ENCODE measurements at regions not wholly inside any gene's neighbourhood (a gene's known extent, or its start where the extent isn't known, plus 50 kb on each side); places are given as distances from the start of the nearest gene placed in this dataset.

GRCh38 chr5:169511708-169512107, 71.9 kb upstream of the SPDL1 start:
- no peak for TF ChIP-seq ZNF239 (tag by site-specific recombination; IDR thresholded peaks at IDR 0.05)
- H3K4me1 ChIP-seq (ENCODE audit: control insufficient read depth, insufficient read depth, low read length): no peaks in the 10 kb centered on the region
- CTCF ChIA-PET: no interaction called here
- no peaks in the 10 kb centered on the region for H3K36me3 ChIP-seq (ENCODE audit: control insufficient read depth in 2 of 2, insufficient read depth in 1 of 2, low read length in 2 of 2)
- no peak overlapping the region for H3K27ac ChIP-seq (ENCODE audit: extremely low read depth, low read depth, low read length)
- no peak overlapping the region for H3K4me3 ChIP-seq (ENCODE audit: low read depth, low read length)
- POLR2A ChIA-PET: no interaction called here
- H3K9me3 ChIP-seq (ENCODE audit: control insufficient read depth, insufficient read depth, low read depth, low read length): no peaks in the 10 kb centered on the region

- TF ChIP-seq ZFP41 (tag by site-specific recombination; IDR thresholded peaks at IDR 0.05; ENCODE audit: borderline replicate concordance) (no peak), ELK4 (IDR thresholded peaks at IDR 0.05; ENCODE audit: borderline replicate concordance, low read depth, low read length) (no peak), ZNF658 (tag by site-specific recombination; IDR thresholded peaks at IDR 0.05) (no peak), ZBTB7A (tag by site-specific recombination; IDR thresholded peaks at IDR 0.05; ENCODE audit: low read depth) (no peak), KLF7 (tag by site-specific recombination; IDR thresholded peaks at IDR 0.05; ENCODE audit: borderline replicate concordance) (no peak), SP3 (tag by site-specific recombination; IDR thresholded peaks at IDR 0.05) (no peak), SCRT1 (tag by site-specific recombination; IDR thresholded peaks at IDR 0.05; ENCODE audit: borderline replicate concordance) (no peak), ZNF76 (tag by site-specific recombination; IDR thresholded peaks at IDR 0.05; ENCODE audit: borderline replicate concordance, low read depth) (no peak), ZNF292 (tag by site-specific recombination; IDR thresholded peaks at IDR 0.05; ENCODE audit: borderline replicate concordance, low read depth) (no peak), ZNF121 (tag by site-specific recombination; IDR thresholded peaks at IDR 0.05) (no peak)
- TF ChIP-seq, protein P1, sequence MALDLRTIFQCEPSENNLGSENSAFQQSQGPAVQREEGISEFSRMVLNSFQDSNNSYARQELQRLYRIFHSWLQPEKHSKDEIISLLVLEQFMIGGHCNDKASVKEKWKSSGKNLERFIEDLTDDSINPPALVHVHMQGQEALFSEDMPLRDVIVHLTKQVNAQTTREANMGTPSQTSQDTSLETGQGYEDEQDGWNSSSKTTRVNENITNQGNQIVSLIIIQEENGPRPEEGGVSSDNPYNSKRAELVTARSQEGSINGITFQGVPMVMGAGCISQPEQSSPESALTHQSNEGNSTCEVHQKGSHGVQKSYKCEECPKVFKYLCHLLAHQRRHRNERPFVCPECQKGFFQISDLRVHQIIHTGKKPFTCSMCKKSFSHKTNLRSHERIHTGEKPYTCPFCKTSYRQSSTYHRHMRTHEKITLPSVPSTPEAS (tag by site-specific recombination; IDR thresholded peaks at IDR 0.05): no peak
- TF ChIP-seq, protein P2, sequence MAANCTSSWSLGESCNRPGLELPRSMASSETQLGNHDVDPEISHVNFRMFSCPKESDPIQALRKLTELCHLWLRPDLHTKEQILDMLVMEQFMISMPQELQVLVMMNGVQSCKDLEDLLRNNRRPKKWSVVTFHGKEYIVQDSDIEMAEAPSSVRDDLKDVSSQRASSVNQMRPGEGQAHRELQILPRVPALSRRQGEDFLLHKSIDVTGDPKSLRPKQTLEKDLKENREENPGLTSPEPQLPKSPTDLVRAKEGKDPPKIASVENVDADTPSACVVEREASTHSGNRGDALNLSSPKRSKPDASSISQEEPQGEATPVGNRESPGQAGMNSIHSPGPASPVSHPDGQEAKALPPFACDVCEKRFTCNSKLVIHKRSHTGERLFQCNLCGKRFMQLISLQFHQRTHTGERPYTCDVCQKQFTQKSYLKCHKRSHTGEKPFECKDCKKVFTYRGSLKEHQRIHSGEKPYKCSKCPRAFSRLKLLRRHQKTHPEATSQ (tag by site-specific recombination; IDR thresholded peaks at IDR 0.05): no peak
- TF ChIP-seq, protein P3, sequence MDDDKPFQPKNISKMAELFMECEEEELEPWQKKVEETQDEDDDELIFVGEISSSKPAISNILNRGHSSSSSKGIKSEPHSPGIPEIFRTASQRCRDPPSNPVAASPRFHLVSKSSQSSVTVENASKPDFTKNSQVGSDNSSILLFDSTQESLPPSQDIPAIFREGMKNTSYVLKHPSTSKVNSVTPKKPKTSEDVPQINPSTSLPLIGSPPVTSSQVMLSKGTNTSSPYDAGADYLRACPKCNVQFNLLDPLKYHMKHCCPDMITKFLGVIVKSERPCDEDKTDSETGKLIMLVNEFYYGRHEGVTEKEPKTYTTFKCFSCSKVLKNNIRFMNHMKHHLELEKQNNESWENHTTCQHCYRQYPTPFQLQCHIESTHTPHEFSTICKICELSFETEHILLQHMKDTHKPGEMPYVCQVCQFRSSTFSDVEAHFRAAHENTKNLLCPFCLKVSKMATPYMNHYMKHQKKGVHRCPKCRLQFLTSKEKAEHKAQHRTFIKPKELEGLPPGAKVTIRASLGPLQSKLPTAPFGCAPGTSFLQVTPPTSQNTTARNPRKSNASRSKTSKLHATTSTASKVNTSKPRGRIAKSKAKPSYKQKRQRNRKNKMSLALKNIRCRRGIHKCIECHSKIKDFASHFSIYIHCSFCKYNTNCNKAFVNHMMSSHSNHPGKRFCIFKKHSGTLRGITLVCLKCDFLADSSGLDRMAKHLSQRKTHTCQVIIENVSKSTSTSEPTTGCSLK (tag by site-specific recombination; IDR thresholded peaks at IDR 0.05): no peak
- POLR2A ChIA-PET: no interaction called here
Observed at GRCh38 chr5:169507051-169507450, 76.5 kb upstream of the SPDL1 start.

GRCh38 chr5:169503886-169504285, 79.7 kb upstream of the SPDL1 start:
- CTCF ChIA-PET: interaction anchor here (0.6 kb wide), 2 partner anchors 10 to 12 kb away, joined by 3 read pairs; no protein-coding TSS in a partner anchor
- no peak overlapping the region for H3K27ac ChIP-seq (ENCODE audit: extremely low read depth, low read depth, low read length)
- no peak overlapping the region for H3K4me3 ChIP-seq (ENCODE audit: low read depth, low read length)
- POLR2A ChIA-PET: interaction anchor here (0.6 kb wide), 1 partner anchor 80 kb away, joined by 3 read pairs; the partner anchor contains the start of gene SPDL1
- TF ChIP-seq FEZF1 (tag by site-specific recombination; IDR thresholded peaks at IDR 0.05) (peak; percentile 22; the same call in 1 of the 2 replicates), TRIM28 (IDR thresholded peaks at IDR 0.05; ENCODE audit: borderline replicate concordance, low read length) (peak; percentile 58; the same call in 1 of the 2 replicates), ZNF707 (tag by site-specific recombination; IDR thresholded peaks at IDR 0.05) (no peak), TCF7L2 (IDR thresholded peaks at IDR 0.05; ENCODE audit: borderline replicate concordance, low read depth, low read length) (peak; percentile 67; the same call in 1 of the 2 replicates)
- H3K4me1 ChIP-seq (ENCODE audit: control insufficient read depth, insufficient read depth, low read length): 0 out of 2 replicates have a peak, but pooled peaks cover 5% of the 10 kb centered on the region
- H3K36me3 ChIP-seq (ENCODE audit: control insufficient read depth in 2 of 2, insufficient read depth in 1 of 2, low read length in 2 of 2): no peaks in the 10 kb centered on the region
- H3K9me3 ChIP-seq (ENCODE audit: control insufficient read depth, insufficient read depth, low read depth, low read length): no peaks in the 10 kb centered on the region

More at GRCh38 chr5:169507051-169507450, 76.5 kb upstream of the SPDL1 start:
- Histone ChIP-seq H3K27ac (ENCODE audit: extremely low read depth, low read depth, low read length) (no peak overlapping the region), H3K4me3 (ENCODE audit: low read depth, low read length) (no peak overlapping the region), H3K36me3 (ENCODE audit: control insufficient read depth in 2 of 2, insufficient read depth in 1 of 2, low read length in 2 of 2) (no peaks in the 10 kb centered on the region), H3K4me1 (ENCODE audit: control insufficient read depth, insufficient read depth, low read length) (0 out of 2 replicates have a peak, but pooled peaks cover 5% of the 10 kb centered on the region), H3K9me3 (ENCODE audit: control insufficient read depth, insufficient read depth, low read depth, low read length) (no peaks in the 10 kb centered on the region)
- CTCF ChIA-PET: interaction anchor here (1.0 kb wide), 1 partner anchor 205 kb away, joined by 3 read pairs; no protein-coding TSS in a partner anchor

Measured in HEK293 (cell line).